WTC11 (cell line): ENCODE measurements at regions not wholly inside any gene's neighbourhood (a gene's known extent, or its start where the extent isn't known, plus 50 kb on each side); places are given as distances from the start of the nearest gene placed in this dataset.
"Not testable (repeated sequence)": the region's sequence is repeated elsewhere in the genome, so short reads cannot be mapped to it uniquely, and the experiment has no call there.

Source experiments
- ATAC-seq: fragments of 200-7000 bp; cut with Tn5 transposase; 2 replicates; pipeline ENCODE4 v1.10.0; 2021; ENCODE audit warnings: mild to moderate bottlenecking, moderate library complexity
- CTCF ChIA-PET: fragments of 300-600 bp; sonication (Branson Sonifier 250); formaldehyde crosslinking; loops from one replicate; lab custom pipeline; 2021; ENCODE audit warnings: antibody characterized with exemption; lab: Charles Lee
- POLR2A ChIA-PET: fragments of 350-600 bp; sonication (Branson Sonifier 250); formaldehyde crosslinking; loops from one replicate; lab custom pipeline; 2021; ENCODE audit warnings: antibody characterized with exemption; lab: Charles Lee
- DNase-seq: peaks from one replicate; pipeline ENCODE4 v3.0.0; 2021; ENCODE audit warnings: low spot score
- H3K27ac Mint-ChIP-seq: 2 replicates; pipeline ENCODE4 v1.8.0; 2021; ENCODE audit warnings: mixed read lengths
- H3K27me3 Mint-ChIP-seq: 2 replicates; pipeline ENCODE4 v1.8.0; 2021; ENCODE audit warnings: low read depth, mild to moderate bottlenecking, moderate library complexity, mixed read lengths
- H3K36me3 Mint-ChIP-seq: 2 replicates; pipeline ENCODE4 v1.8.0; 2021; ENCODE audit warnings: mixed read lengths
- H3K4me1 Mint-ChIP-seq: 2 replicates; pipeline ENCODE4 v1.8.0; 2022; ENCODE audit warnings: mixed read lengths
- H3K4me3 Mint-ChIP-seq: 2 replicates; pipeline ENCODE4 v1.8.0; 2021; ENCODE audit warnings: mild to moderate bottlenecking, moderate library complexity, mixed read lengths
- H3K9me3 Mint-ChIP-seq: 2 replicates; pipeline ENCODE4 v1.8.0; 2021; ENCODE audit warnings: mixed read lengths
- ATF1 ChIP-seq: sonication (generic); formaldehyde crosslinking; IDR thresholded peaks from 2 replicates; pipeline ENCODE4 v1.8.1; 2023; ENCODE audit warnings: mild to moderate bottlenecking, moderate library complexity, missing genetic modification reagents
- ATF6 ChIP-seq: sonication (generic); formaldehyde crosslinking; IDR thresholded peaks from 2 replicates; pipeline ENCODE4 v1.8.1; 2023; ENCODE audit warnings: mild to moderate bottlenecking, missing genetic modification reagents
- CREB1 ChIP-seq: sonication (generic); formaldehyde crosslinking; IDR thresholded peaks from 2 replicates; pipeline ENCODE4 v1.8.0; 2023; ENCODE audit warnings: mild to moderate bottlenecking, missing genetic modification reagents
- EMX1 ChIP-seq: fragments of 250-450 bp; sonication (Bioruptor Pico); IDR thresholded peaks from 2 replicates; pipeline ENCODE4 v1.8.0; 2021; ENCODE audit warnings: mild to moderate bottlenecking
- FOXP4 ChIP-seq: sonication (generic); formaldehyde crosslinking; IDR thresholded peaks from 2 replicates; pipeline ENCODE4 v1.8.0; 2022; ENCODE audit warnings: mild to moderate bottlenecking, missing genetic modification reagents
- GTF2I ChIP-seq: fragments of 250-450 bp; sonication (Bioruptor Pico); conservative IDR thresholded peaks from 2 replicates; pipeline ENCODE4 v1.4.0; 2021; ENCODE audit warnings: mild to moderate bottlenecking
- IRF1 ChIP-seq: sonication (generic); formaldehyde crosslinking; IDR thresholded peaks from 2 replicates; pipeline ENCODE4 v1.8.0; 2023; ENCODE audit warnings: missing genetic modification reagents
- NFATC4 ChIP-seq: fragments of 250-450 bp; sonication (Bioruptor Pico); IDR thresholded peaks from 2 replicates; pipeline ENCODE4 v1.9.0; 2021; ENCODE audit warnings: mild to moderate bottlenecking
- NR1H2 ChIP-seq: sonication (generic); formaldehyde crosslinking; IDR thresholded peaks from 2 replicates; pipeline ENCODE4 v1.9.0; 2021; ENCODE audit warnings: mild to moderate bottlenecking, moderate library complexity, missing genetic modification reagents
- NR3C1 ChIP-seq: sonication (generic); formaldehyde crosslinking; conservative IDR thresholded peaks from 2 replicates; pipeline ENCODE4 v1.8.1; 2023; ENCODE audit warnings: low read depth, mild to moderate bottlenecking, missing genetic modification reagents
- RORB ChIP-seq: fragments of 250-450 bp; sonication (Bioruptor Pico); IDR thresholded peaks from 2 replicates; pipeline ENCODE4 v1.9.0; 2021; ENCODE audit warnings: mild to moderate bottlenecking
- SOX15 ChIP-seq: fragments of 250-450 bp; sonication (Bioruptor Pico); IDR thresholded peaks from 2 replicates; pipeline ENCODE4 v1.9.0; 2021; ENCODE audit warnings: mild to moderate bottlenecking
- ZNF317 ChIP-seq: sonication (generic); formaldehyde crosslinking; IDR thresholded peaks from 2 replicates; pipeline ENCODE4 v1.8.1; 2023; ENCODE audit warnings: low read depth, mild to moderate bottlenecking, moderate library complexity, missing genetic modification reagents, borderline replicate concordance
- ZNF423 ChIP-seq: fragments of 250-450 bp; sonication (Bioruptor Pico); IDR thresholded peaks from 2 replicates; pipeline ENCODE4 v2.1.2; 2022; ENCODE audit warnings: mild to moderate bottlenecking, moderate library complexity
- ZNF425 ChIP-seq: fragments of 250-450 bp; sonication (Bioruptor Pico); conservative IDR thresholded peaks from 2 replicates; pipeline ENCODE4 v1.9.0; 2021; ENCODE audit warnings: mild to moderate bottlenecking
- ZNF512 ChIP-seq: sonication (generic); formaldehyde crosslinking; IDR thresholded peaks from 2 replicates; pipeline ENCODE4 v1.8.1; 2022; ENCODE audit warnings: missing genetic modification reagents, borderline replicate concordance

GRCh38 chr1:57532299-57532698 is 108.4 kb upstream of the DAB1 start (continued):
- no peak for TF ChIP-seq ATF6 (CRISPR knock-in tag)
- TF ChIP-seq ZNF317 (CRISPR knock-in tag): no peak
- TF ChIP-seq IRF1 (CRISPR knock-in tag): no peak
- no peak for TF ChIP-seq SOX15 (CRISPR knock-in tag)
- TF ChIP-seq, all 79 proteins: peak for 0

GRCh38 chr1:57530911-57531260 is 107.0 kb upstream of the DAB1 start:
- H3K27ac Mint-ChIP-seq: peak overlapping the region; percentile 24; the same call in 1 of the 2 replicates
- CTCF ChIA-PET: interaction anchor here (0.6 kb wide), 1 partner anchor 24 kb away, joined by 4 read pairs; no protein-coding TSS in a partner anchor
- H3K27me3 Mint-ChIP-seq, DNase-seq, H3K4me3 Mint-ChIP-seq, ATAC-seq, POLR2A ChIA-PET: not testable (repeated sequence)
- peaks cover 16% of the 10 kb centered on the region for H3K4me1 Mint-ChIP-seq
- H3K36me3 Mint-ChIP-seq: peaks cover 27% of the 10 kb centered on the region
- peaks cover 50% of the 10 kb centered on the region for H3K9me3 Mint-ChIP-seq

- ATAC-seq (no peak), DNase-seq (no peak)
- Mint-ChIP-seq H3K27me3 (no peaks in the 10 kb centered on the region), H3K36me3 (peaks cover 27% of the 10 kb centered on the region), H3K4me3 (no peak overlapping the region), H3K9me3 (peaks cover 50% of the 10 kb centered on the region), H3K4me1 (peaks cover 16% of the 10 kb centered on the region), H3K27ac (no peak overlapping the region)
- TF ChIP-seq NFATC4 (CRISPR knock-in tag) (no peak), EMX1 (CRISPR knock-in tag) (no peak), ZNF425 (no peak), ZNF423 (no peak), GTF2I (CRISPR knock-in tag) (no peak), ZNF512 (CRISPR knock-in tag) (no peak), FOXP4 (CRISPR knock-in tag) (no peak), NR1H2 (CRISPR knock-in tag) (no peak), CREB1 (CRISPR knock-in tag) (no peak), RORB (CRISPR knock-in tag) (no peak), ATF1 (CRISPR knock-in tag) (no peak), NR3C1 (CRISPR knock-in tag) (no peak)
- ChIA-PET POLR2A (interaction anchor here (0.8 kb wide), 1 partner anchor 68 kb away, joined by 6 read pairs; no protein-coding TSS in a partner anchor), CTCF (interaction anchor here (1.1 kb wide), 1 partner anchor 13 kb away, joined by 3 read pairs; no protein-coding TSS in a partner anchor)
Observed at GRCh38 chr1:57530206-57530910, 106.5 kb upstream of the DAB1 start.
